Glutamatergic neuron (in vitro differentiated cells): ENCODE measurements at regions not wholly inside any gene's neighbourhood (a gene's known extent, or its start where the extent isn't known, plus 50 kb on each side); places are given as distances from the start of the nearest gene placed in this dataset.

Experiments used
- DNase-seq: peaks from one replicate; pipeline ENCODE4 v3.0.0; 2022
- H3K27ac Mint-ChIP-seq: one replicate; pipeline ENCODE4 v1.8.0; 2020; ENCODE audit warnings: mild to moderate bottlenecking, mixed read lengths, inconsistent platforms; ENCODE audit not compliant: unreplicated experiment
- H3K27me3 Mint-ChIP-seq: one replicate; pipeline ENCODE4 v1.8.0; 2020; ENCODE audit warnings: mild to moderate bottlenecking, moderate library complexity, mixed read lengths, inconsistent platforms; ENCODE audit not compliant: unreplicated experiment
- H3K36me3 Mint-ChIP-seq: one replicate; pipeline ENCODE4 v1.8.0; 2020; ENCODE audit warnings: mild to moderate bottlenecking, mixed read lengths, inconsistent platforms; ENCODE audit not compliant: unreplicated experiment
- H3K4me1 Mint-ChIP-seq: one replicate; pipeline ENCODE4 v1.8.0; 2020; ENCODE audit warnings: mild to moderate bottlenecking, low read depth, mixed read lengths, inconsistent platforms; ENCODE audit not compliant: unreplicated experiment
- H3K4me3 Mint-ChIP-seq: one replicate; pipeline ENCODE4 v1.8.0; 2020; ENCODE audit warnings: mild to moderate bottlenecking, mixed read lengths, inconsistent platforms; ENCODE audit not compliant: unreplicated experiment
- H3K9me3 Mint-ChIP-seq: one replicate; pipeline ENCODE4 v1.8.0; 2020; ENCODE audit warnings: mild to moderate bottlenecking, moderate library complexity, mixed read lengths, inconsistent platforms; ENCODE audit not compliant: unreplicated experiment
- CTCF ChIP-seq: fragments of 200-600 bp; sonication (generic); IDR thresholded peaks from one replicate; pipeline ENCODE4 v1.5.0; 2021; ENCODE audit not compliant: partially characterized antibody, unreplicated experiment

GRCh38 chr6:1257778-1258177 lies 54.1 kb upstream of the FOXQ1 start:
- Mint-ChIP-seq H3K36me3 (no peaks in the 10 kb centered on the region), H3K4me1 (peaks cover 10% of the 10 kb centered on the region), H3K9me3 (no peaks in the 10 kb centered on the region), H3K4me3 (no peak overlapping the region), H3K27ac (no peak overlapping the region), H3K27me3 (peaks cover 6% of the 10 kb centered on the region)
- TF ChIP-seq CTCF, result no peak
- no peak for DNase-seq

GRCh38 chr6:1256435-1257008 lies 55.4 kb upstream of the FOXQ1 start:
- no peak for DNase-seq
- H3K4me1 Mint-ChIP-seq, result peaks cover 10% of the 10 kb centered on the region
- no peak overlapping the region for H3K27ac Mint-ChIP-seq
- no peaks in the 10 kb centered on the region for H3K36me3 Mint-ChIP-seq
- H3K27me3 Mint-ChIP-seq, result peaks cover 5% of the 10 kb centered on the region
- no peak overlapping the region for H3K4me3 Mint-ChIP-seq
- H3K9me3 Mint-ChIP-seq, result no peaks in the 10 kb centered on the region
- TF ChIP-seq CTCF, result no peak

GRCh38 chr6:1255636-1256365 lies 56.1 kb upstream of the FOXQ1 start:
- Mint-ChIP-seq H3K36me3 (no peaks in the 10 kb centered on the region), H3K27ac (no peak overlapping the region), H3K4me1 (peaks cover 10% of the 10 kb centered on the region), H3K4me3 (no peak overlapping the region), H3K27me3 (peaks cover 5% of the 10 kb centered on the region), H3K9me3 (no peaks in the 10 kb centered on the region)
- no peak for TF ChIP-seq CTCF
- DNase-seq, result no peak

GRCh38 chr6:1254326-1254725 lies 57.6 kb upstream of the FOXQ1 start:
- TF ChIP-seq CTCF, result no peak

GRCh38 chr6:1253816-1254215 lies 58.1 kb upstream of the FOXQ1 start:
- no peak for DNase-seq
- no peaks in the 10 kb centered on the region for H3K36me3 Mint-ChIP-seq
- no peak for TF ChIP-seq CTCF
- no peak overlapping the region for H3K4me3 Mint-ChIP-seq
- no peaks in the 10 kb centered on the region for H3K9me3 Mint-ChIP-seq
- H3K4me1 Mint-ChIP-seq, result peaks cover 10% of the 10 kb centered on the region
- peaks cover 4% of the 10 kb centered on the region for H3K27me3 Mint-ChIP-seq
- H3K27ac Mint-ChIP-seq, result no peak overlapping the region

More at GRCh38 chr6:1254326-1254725, 57.6 kb upstream of the FOXQ1 start:
- H3K4me3 Mint-ChIP-seq, result no peak overlapping the region
- H3K27me3 Mint-ChIP-seq, result peaks cover 4% of the 10 kb centered on the region
- no peak for DNase-seq
- H3K27ac Mint-ChIP-seq, result no peak overlapping the region
- no peaks in the 10 kb centered on the region for H3K36me3 Mint-ChIP-seq
- H3K4me1 Mint-ChIP-seq, result peaks cover 10% of the 10 kb centered on the region
- no peaks in the 10 kb centered on the region for H3K9me3 Mint-ChIP-seq
